C4-2B (cell line): ENCODE measurements at regions not wholly inside any gene's neighbourhood (a gene's known extent, or its start where the extent isn't known, plus 50 kb on each side); places are given as distances from the start of the nearest gene placed in this dataset.

ENCODE experiments used
- ZFX ChIP-seq: fragments of 450-650 bp; IDR thresholded peaks from 2 replicates; pipeline ENCODE4 v1.6.1; 2017
- TF ChIP-seq, protein P1 (sequence below): fragments of 450-650 bp; conservative IDR thresholded peaks from 2 replicates; pipeline ENCODE4 v1.5.1; 2017; ENCODE audit warnings: mild to moderate bottlenecking

DNA sequence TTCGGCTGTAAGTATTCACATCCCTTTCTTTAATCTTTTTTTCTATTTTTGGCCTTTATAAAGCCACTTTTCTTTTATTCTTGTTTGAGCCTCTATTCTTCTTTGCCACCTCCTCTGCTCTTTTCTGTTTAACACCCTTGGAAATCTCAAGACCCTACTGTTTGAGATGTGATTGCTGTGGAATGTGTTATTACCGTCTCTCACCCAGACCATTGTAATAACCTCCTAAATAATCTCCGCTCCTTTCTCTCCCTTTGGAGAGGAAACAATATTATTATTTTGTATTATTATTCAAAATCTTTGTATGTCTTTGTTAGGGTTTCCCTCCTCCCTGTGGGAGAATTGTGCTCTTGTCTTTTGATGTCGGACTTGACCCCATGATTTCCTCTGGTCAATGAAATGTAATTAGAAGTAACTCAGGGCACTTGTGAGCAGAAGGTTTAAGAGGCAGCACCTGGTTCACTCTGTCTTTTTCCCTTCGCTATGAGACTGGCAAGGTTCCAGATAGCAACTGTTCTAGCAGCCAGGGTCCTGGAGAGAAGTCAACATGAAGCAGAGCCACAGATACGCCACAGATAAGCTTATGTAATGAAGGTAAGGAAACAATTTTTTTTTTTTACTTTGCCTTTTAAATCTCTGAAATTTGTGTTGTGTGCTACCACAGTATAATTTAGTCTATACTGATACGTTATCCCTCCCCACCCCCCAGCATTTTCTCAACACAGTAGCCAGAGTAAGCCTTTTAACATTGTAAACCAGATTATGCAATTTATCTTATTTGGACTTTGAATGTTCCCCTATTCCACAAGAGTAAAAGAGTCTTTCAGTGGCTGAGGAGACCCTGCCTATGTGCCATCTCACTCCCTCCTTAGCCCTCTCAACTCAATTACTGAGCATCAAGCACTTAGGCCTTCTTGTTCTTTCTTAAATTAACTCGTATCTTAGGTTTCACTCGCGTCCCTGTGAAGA lies 601.2 kb upstream of the ZNF804A start:
- TF ChIP-seq, protein P1, sequence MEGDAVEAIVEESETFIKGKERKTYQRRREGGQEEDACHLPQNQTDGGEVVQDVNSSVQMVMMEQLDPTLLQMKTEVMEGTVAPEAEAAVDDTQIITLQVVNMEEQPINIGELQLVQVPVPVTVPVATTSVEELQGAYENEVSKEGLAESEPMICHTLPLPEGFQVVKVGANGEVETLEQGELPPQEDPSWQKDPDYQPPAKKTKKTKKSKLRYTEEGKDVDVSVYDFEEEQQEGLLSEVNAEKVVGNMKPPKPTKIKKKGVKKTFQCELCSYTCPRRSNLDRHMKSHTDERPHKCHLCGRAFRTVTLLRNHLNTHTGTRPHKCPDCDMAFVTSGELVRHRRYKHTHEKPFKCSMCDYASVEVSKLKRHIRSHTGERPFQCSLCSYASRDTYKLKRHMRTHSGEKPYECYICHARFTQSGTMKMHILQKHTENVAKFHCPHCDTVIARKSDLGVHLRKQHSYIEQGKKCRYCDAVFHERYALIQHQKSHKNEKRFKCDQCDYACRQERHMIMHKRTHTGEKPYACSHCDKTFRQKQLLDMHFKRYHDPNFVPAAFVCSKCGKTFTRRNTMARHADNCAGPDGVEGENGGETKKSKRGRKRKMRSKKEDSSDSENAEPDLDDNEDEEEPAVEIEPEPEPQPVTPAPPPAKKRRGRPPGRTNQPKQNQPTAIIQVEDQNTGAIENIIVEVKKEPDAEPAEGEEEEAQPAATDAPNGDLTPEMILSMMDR: no peak
- TF ChIP-seq ZFX: no peak
